K562 (cell line): ENCODE measurements at regions not wholly inside any gene's neighbourhood (a gene's known extent, or its start where the extent isn't known, plus 50 kb on each side); places are given as distances from the start of the nearest gene placed in this dataset.

ENCODE experiments used
- CHD1 ChIP-seq: fragments of 200-600 bp; sonication (generic); IDR thresholded peaks from one replicate; pipeline ENCODE4 v1.6.1; 2012; ENCODE audit warnings: mild to moderate bottlenecking, moderate library complexity, low read length, inconsistent platforms
- EZH2 ChIP-seq: IDR thresholded peaks from 2 replicates; pipeline ENCODE4 v1.6.1; 2012; ENCODE audit warnings: low read depth, mild to moderate bottlenecking, inconsistent platforms, low read length, borderline replicate concordance
- KAT2B ChIP-seq: IDR thresholded peaks from one replicate; pipeline ENCODE4 v1.6.1; 2012; ENCODE audit warnings: low read depth, mild to moderate bottlenecking, control low read depth, inconsistent platforms, low read length, moderate library complexity
- MLLT1 ChIP-seq, 2 experiments: fragments of 450-650 bp; IDR thresholded peaks; 2 replicates each; pipeline ENCODE4 v1.6.1; 2016
- REST ChIP-seq, 2 experiments: fragments of 450-650 bp; formaldehyde crosslinking in 1 of 2; IDR thresholded peaks; 2 replicates each; pipeline versions ENCODE4 v1.4.0 to v1.6.1; 2014 to 2020; ENCODE audit warnings: mild to moderate bottlenecking in 2 of 2, borderline replicate concordance in 1 of 2, low read depth in 1 of 2
- TBL1XR1 ChIP-seq, 2 experiments: IDR thresholded peaks; 2 replicates each; pipeline ENCODE4 v1.6.1; 2012; ENCODE audit warnings: improper control_type of control experiment in 2 of 2, low read length in 2 of 2, mild to moderate bottlenecking in 1 of 2
- U2AF1 ChIP-seq: fragments of 200-400 bp; formaldehyde crosslinking; optimal IDR thresholded peaks from 2 replicates; pipeline ENCODE3; 2017; ENCODE audit warnings: mild to moderate bottlenecking, low read depth, low read length, moderate library complexity
- ZNF696 ChIP-seq: fragments of 250-450 bp; sonication (Bioruptor Pico); conservative IDR thresholded peaks from 2 replicates; pipeline ENCODE4 v1.4.0; 2020; ENCODE audit warnings: mild to moderate bottlenecking, moderate library complexity

GRCh38 chr14:51382506-51382905 is 142.5 kb downstream of the TMX1 start (continued):
- TF ChIP-seq REST (IDR thresholded peaks at IDR 0.05; ENCODE audit: borderline replicate concordance) = no peak
- no peak for TF ChIP-seq REST (CRISPR knock-in tag; IDR thresholded peaks at IDR 0.05; ENCODE audit: low read depth)
- no peak for TF ChIP-seq TBL1XR1 (IDR thresholded peaks at IDR 0.05; ENCODE audit: low read length in 2 of 2)
- TF ChIP-seq EZH2 = no peak
- TF ChIP-seq KAT2B = no peak
- no peak for TF ChIP-seq U2AF1
- no peak for TF ChIP-seq ZNF696
- TF ChIP-seq MLLT1 (IDR thresholded peaks at IDR 0.05) = no peak
- TF ChIP-seq CHD1 = no peak
